IMR-90 (cell line): ENCODE measurements at regions not wholly inside any gene's neighbourhood (a gene's known extent, or its start where the extent isn't known, plus 50 kb on each side); places are given as distances from the start of the nearest gene placed in this dataset.

ENCODE experiments used
- ATAC-seq: fragments of 200-7000 bp; cut with Tn5 transposase; 2 replicates; pipeline ENCODE4 v1.9.1; 2020; ENCODE audit warnings: low read depth, mild to moderate bottlenecking, moderate library complexity
- BruUV-seq: library from RNA; stranded (reverse); fragments of 400-500 nt; replicated peaks from 2 replicates; lab custom pipeline; 2021; lab: Mats Ljungman, UMichigan
- CTCF ChIA-PET: fragments of 300-600 bp; formaldehyde crosslinking; extraction: SDS; loops from one replicate; lab custom pipeline; 2021; ENCODE audit warnings: antibody characterized with exemption; lab: Yijun Ruan, JAX
- POLR2A ChIA-PET: fragments of 300-600 bp; sonication (Branson Sonifier 250); formaldehyde crosslinking; loops from one replicate; lab custom pipeline; 2022; ENCODE audit warnings: antibody characterized with exemption; ENCODE audit not compliant: unreplicated experiment; lab: Charles Lee
- DNase-seq: peaks from one replicate; pipeline ENCODE4 v3.0.0; 2013
- H2AFZ ChIP-seq: replicated peaks from 2 replicates; pipeline ENCODE3; 2013; ENCODE audit warnings: low read length, mild to moderate bottlenecking; ENCODE audit not compliant: poor library complexity
- H2AK5ac ChIP-seq: 2 replicates; pipeline ENCODE4 v1.6.1; 2013; ENCODE audit warnings: low read depth, low read length, inconsistent platforms
- H2AK9ac ChIP-seq: replicated peaks from 2 replicates; pipeline ENCODE3; 2013; ENCODE audit warnings: mild to moderate bottlenecking, low read depth, low read length, moderate library complexity; ENCODE audit not compliant: poor library complexity
- H2BK120ac ChIP-seq: 2 replicates; pipeline ENCODE4 v1.6.1; 2013; ENCODE audit warnings: low read depth, low read length, inconsistent platforms
- H2BK15ac ChIP-seq: 3 replicates; pipeline ENCODE4 v1.6.1; 2013; ENCODE audit warnings: low read depth, low read length, inconsistent platforms
- H2BK20ac ChIP-seq: 2 replicates; pipeline ENCODE4 v1.6.1; 2013; ENCODE audit warnings: low read depth, mild to moderate bottlenecking, inconsistent platforms, low read length, moderate library complexity
- H2BK5ac ChIP-seq: 2 replicates; pipeline ENCODE4 v1.6.1; 2013; ENCODE audit warnings: mild to moderate bottlenecking, low read depth, low read length, inconsistent platforms; ENCODE audit not compliant: poor library complexity, severe bottlenecking
- H3K14ac ChIP-seq: replicated peaks from 2 replicates; pipeline ENCODE4 v1.6.1; 2013; ENCODE audit warnings: low read depth, low read length, inconsistent platforms
- H3K18ac ChIP-seq: 2 replicates; pipeline ENCODE4 v1.6.1; 2013; ENCODE audit warnings: low read depth, low read length, control low read depth
- H3K23ac ChIP-seq: 2 replicates; pipeline ENCODE4 v1.6.1; 2013; ENCODE audit warnings: low read depth, low read length, inconsistent platforms
- H3K27ac ChIP-seq: 2 replicates; pipeline ENCODE4 v1.5.1; 2013; ENCODE audit warnings: mild to moderate bottlenecking, control low read depth, low read length; ENCODE audit not compliant: insufficient read depth
- H3K27me3 ChIP-seq: 2 replicates; pipeline ENCODE4 v1.6.1; 2013; ENCODE audit warnings: low read length; ENCODE audit not compliant: control insufficient read depth, insufficient read depth
- H3K36me3 ChIP-seq: 2 replicates; pipeline ENCODE4 v1.6.1; 2013; ENCODE audit warnings: low read length, mixed read lengths; ENCODE audit not compliant: control insufficient read depth, insufficient read depth
- H3K4ac ChIP-seq: 2 replicates; pipeline ENCODE4 v1.6.1; 2013; ENCODE audit warnings: low read depth, low read length, inconsistent platforms
- H3K4me1 ChIP-seq: 2 replicates; pipeline ENCODE4 v1.6.1; 2013; ENCODE audit warnings: low read length, mixed read lengths; ENCODE audit not compliant: control insufficient read depth, insufficient read depth
- H3K4me2 ChIP-seq: 2 replicates; pipeline ENCODE4 v1.6.1; 2013; ENCODE audit warnings: low read depth, mild to moderate bottlenecking, control low read depth, low read length, moderate library complexity
- H3K4me3 ChIP-seq: 2 replicates; pipeline ENCODE4 v1.5.1; 2013; ENCODE audit warnings: low read depth, mild to moderate bottlenecking, control low read depth, low read length, moderate library complexity; ENCODE audit not compliant: insufficient read depth
- H3K56ac ChIP-seq: 2 replicates; pipeline ENCODE4 v1.6.1; 2013; ENCODE audit warnings: low read length, inconsistent platforms; ENCODE audit not compliant: insufficient read depth; ENCODE audit errors: extremely low read depth
- H3K79me1 ChIP-seq, 2 experiments: 2 replicates each; pipeline ENCODE4 v1.6.1; 2013; ENCODE audit warnings: low read length in 2 of 2, inconsistent platforms in 1 of 2, low read depth in 1 of 2
- H3K9ac ChIP-seq: 2 replicates; pipeline ENCODE4 v1.6.1; 2013; ENCODE audit warnings: low read depth, low read length, control low read depth
- H3K9me1 ChIP-seq: 2 replicates; pipeline ENCODE4 v1.6.1; 2013; ENCODE audit warnings: low read length, inconsistent platforms; ENCODE audit not compliant: insufficient read depth
- H3K9me3 ChIP-seq: 2 replicates; pipeline ENCODE4 v1.6.1; 2013; ENCODE audit warnings: low read length; ENCODE audit not compliant: control insufficient read depth, insufficient read depth
- H4K20me1 ChIP-seq: 2 replicates; pipeline ENCODE4 v1.6.1; 2013; ENCODE audit warnings: low read length, inconsistent platforms; ENCODE audit not compliant: insufficient read depth
- H4K5ac ChIP-seq: 2 replicates; pipeline ENCODE4 v1.6.1; 2013; ENCODE audit warnings: mild to moderate bottlenecking, low read depth, low read length, control low read depth
- H4K8ac ChIP-seq, 2 experiments: 2 replicates each; pipeline ENCODE4 v1.6.1; 2013; ENCODE audit warnings: low read depth in 2 of 2, low read length in 2 of 2, control low read depth in 1 of 2, inconsistent platforms in 1 of 2
- H4K91ac ChIP-seq: 2 replicates; pipeline ENCODE4 v1.6.1; 2013; ENCODE audit warnings: low read depth, low read length, inconsistent platforms; ENCODE audit not compliant: insufficient read depth
- CEBPB ChIP-seq: IDR thresholded peaks from 2 replicates; pipeline ENCODE4 v1.6.1; 2012; ENCODE audit warnings: low read depth, low read length, improper control_type of control experiment
- MAFK ChIP-seq: IDR thresholded peaks from 2 replicates; pipeline ENCODE4 v1.6.1; 2012; ENCODE audit warnings: low read depth, low read length, improper control_type of control experiment
- MAZ ChIP-seq: IDR thresholded peaks from 2 replicates; pipeline ENCODE4 v1.6.1; 2012; ENCODE audit warnings: low read depth, mild to moderate bottlenecking, low read length, improper control_type of control experiment, moderate library complexity, borderline replicate concordance
- MXI1 ChIP-seq: IDR thresholded peaks from 2 replicates; pipeline ENCODE4 v1.6.1; 2012; ENCODE audit warnings: low read depth, mild to moderate bottlenecking, low read length, moderate library complexity, borderline replicate concordance
- SMC3 ChIP-seq: fragments of 150-350 bp; IDR thresholded peaks from 2 replicates; pipeline ENCODE4 v1.6.1; 2016; ENCODE audit warnings: low read depth, mild to moderate bottlenecking, antibody characterized with exemption, low read length, moderate library complexity
- USF2 ChIP-seq: fragments of 150-350 bp; IDR thresholded peaks from 2 replicates; pipeline ENCODE4 v1.6.1; 2017; ENCODE audit warnings: mild to moderate bottlenecking, antibody characterized with exemption, low read length, low read depth
- WGBS, 2 experiments: methylation state at CpG; one replicate each; pipeline versions ENCODE4 v1.1.5 to v1.1.7; 2013; ENCODE audit warnings: missing lambda C conversion rate in 2 of 2; ENCODE audit not compliant: insufficient read length in 1 of 2; ENCODE audit errors: extremely low coverage in 2 of 2; 5-methylcytosine and 5-hydroxymethylcytosine counted together
- dilution Hi-C: fragments of 300-500 bp; cut with HindIII; formaldehyde crosslinking; loops from one replicate; pipeline ENCODE4 v1.14.3; 2018; ENCODE audit warnings: low sequenced_read_pairs; ENCODE audit not compliant: unreplicated experiment
- in situ Hi-C: fragments of 300-500 bp; cut with MboI; formaldehyde crosslinking; loops from 3 replicates; pipeline ENCODE4 v1.14.3; 2019; ENCODE audit warnings: low sequenced_read_pairs, inconsistent platforms, mixed read lengths
- intact Hi-C: fragments of 100-400 bp; cut with micrococcal nuclease; formaldehyde crosslinking; loops from 2 replicates; pipeline ENCODE4 v1.10.0; 2022

GRCh38 chr2:104746858-104747257 lies 107.1 kb upstream of the POU3F3 start:
- no peak overlapping the region for H3K14ac ChIP-seq
- H2AK5ac ChIP-seq, result no peak overlapping the region
- H4K91ac ChIP-seq, result no peak overlapping the region
- ChIA-PET POLR2A (no interaction called here), CTCF (no interaction called here)
- H3K36me3 ChIP-seq, result no peaks in the 10 kb centered on the region
- no peak for DNase-seq
- no peak overlapping the region for H2BK5ac ChIP-seq
- TF ChIP-seq MXI1, result no peak
- TF ChIP-seq MAFK, result no peak
- TF ChIP-seq MAZ, result no peak
- TF ChIP-seq CEBPB, result no peak
- TF ChIP-seq SMC3, result no peak
- TF ChIP-seq USF2, result no peak
- H2AK9ac ChIP-seq, result no peak overlapping the region
- H3K9me1 ChIP-seq, result no peaks in the 10 kb centered on the region
- WGBS, 2 experiments, result 66% methylated on average over 13 of the region's 24 CpGs; no CpG with 5 or more reads in 1 of the 2 experiments
- no peak overlapping the region for H2AFZ ChIP-seq
- H2BK120ac ChIP-seq, result no peak overlapping the region
- intact Hi-C loops (no loop called here), in situ Hi-C loops (no loop called here), dilution Hi-C loops (no loop called here)
- peaks cover 16% of the 10 kb centered on the region for H3K9me3 ChIP-seq
- H3K4me1 ChIP-seq, result no peaks in the 10 kb centered on the region
- no peak overlapping the region for H3K56ac ChIP-seq
- H3K4ac ChIP-seq, result no peak overlapping the region
- no peak overlapping the region for H3K27ac ChIP-seq
- H4K20me1 ChIP-seq, result no peaks in the 10 kb centered on the region
- H3K23ac ChIP-seq, result no peak overlapping the region
- H3K9ac ChIP-seq, result no peak overlapping the region
- no peak overlapping the region for H4K8ac ChIP-seq
- H4K5ac ChIP-seq, result no peak overlapping the region
- no peaks in the 10 kb centered on the region for H3K27me3 ChIP-seq
- no peak overlapping the region for H3K4me2 ChIP-seq
- H3K18ac ChIP-seq, result no peak overlapping the region
- no peak overlapping the region for H3K4me3 ChIP-seq
- no peak overlapping the region for H2BK15ac ChIP-seq
- no peak overlapping the region for H2BK20ac ChIP-seq
- H3K79me1 ChIP-seq, result no peaks in the 10 kb centered on the region
- ATAC-seq, result no peak
- no TSS peak for BruUV-seq
